ENCODE measurements at regions not wholly inside any gene's neighbourhood (a gene's known extent, or its start where the extent isn't known, plus 50 kb on each side); places are given as distances from the start of the nearest gene placed in this dataset.

DNA sequence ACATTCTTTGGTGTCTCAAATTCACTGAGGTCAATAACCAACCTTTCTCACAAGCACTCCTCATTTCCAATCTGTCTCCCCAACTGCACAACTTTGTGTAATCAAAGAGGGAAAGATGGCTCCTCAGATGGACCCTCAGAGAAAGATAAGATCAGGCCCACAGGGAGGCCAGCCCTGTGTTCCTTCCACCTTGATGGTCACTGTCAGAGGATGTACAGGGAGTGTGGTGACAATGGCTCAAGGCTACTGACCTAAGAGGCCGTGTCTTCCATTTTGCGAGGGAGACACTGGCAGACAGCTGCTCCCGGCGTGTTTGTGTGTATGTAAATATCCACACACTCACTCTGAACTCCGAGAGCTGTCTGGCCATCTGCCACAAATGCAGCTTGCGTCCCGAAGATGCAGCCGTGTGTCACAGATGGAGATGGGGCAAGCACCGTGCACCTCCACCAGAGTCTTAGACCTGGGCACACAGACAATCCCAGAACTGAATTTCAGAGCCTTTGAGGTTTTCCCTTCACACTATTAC, 712.1 kb upstream of the NRP1 start:
- TF ChIP-seq POLR2A (IDR thresholded peaks at IDR 0.05; ENCODE audit: low read depth, low read length) (no peak), PAX5 (IDR thresholded peaks at IDR 0.05; ENCODE audit: insufficient read depth, low read length, severe bottlenecking) (no peak), POLR2AphosphoS5 (IDR thresholded peaks at IDR 0.05; ENCODE audit: low read depth, low read length) (no peak), TAF1 (IDR thresholded peaks at IDR 0.05; ENCODE audit: low read depth, low read length) (no peak)

All from GM12891 (cell line).